ENCODE measurements at regions not wholly inside any gene's neighbourhood (a gene's known extent, or its start where the extent isn't known, plus 50 kb on each side); places are given as distances from the start of the nearest gene placed in this dataset.
"Not testable (repeated sequence)": the region's sequence is repeated elsewhere in the genome, so short reads cannot be mapped to it uniquely, and the experiment has no call there.

- H3K4me1 ChIP-seq (ENCODE audit: insufficient read depth, low read length), result no peaks in the 10 kb centered on the region
- H3K4me3 ChIP-seq (ENCODE audit: low read depth in 1 of 2, low read length in 2 of 2), result no peak overlapping the region
- no peak overlapping the region for H3K27ac ChIP-seq (ENCODE audit: low read depth, low read length)
- H3K9me3 ChIP-seq (ENCODE audit: low read length), result no peaks in the 10 kb centered on the region
- no peak overlapping the region for H3K9ac ChIP-seq (ENCODE audit: low read length)
- no peaks in the 10 kb centered on the region for H3K36me3 ChIP-seq (ENCODE audit: insufficient read depth, low read length)
- no peaks in the 10 kb centered on the region for H3K27me3 ChIP-seq (ENCODE audit: control insufficient read depth in 1 of 2, insufficient read depth in 2 of 2, low read length in 2 of 2)
These were observed 187.7 kb upstream of the HAAO start for GRCh38 chr2:42979870-42980763.

- no peak overlapping the region for H3K27ac ChIP-seq (ENCODE audit: low read depth, low read length)
- peaks cover 6% of the 10 kb centered on the region for H3K4me1 ChIP-seq (ENCODE audit: insufficient read depth, low read length)
- no peaks in the 10 kb centered on the region for H3K27me3 ChIP-seq (ENCODE audit: control insufficient read depth in 1 of 2, insufficient read depth in 2 of 2, low read length in 2 of 2)
- no peaks in the 10 kb centered on the region for H3K9me3 ChIP-seq (ENCODE audit: low read length)
- H3K9ac ChIP-seq (ENCODE audit: low read length), result no peak overlapping the region
- H3K36me3 ChIP-seq (ENCODE audit: insufficient read depth, low read length), result no peaks in the 10 kb centered on the region
- no peak overlapping the region for H3K4me3 ChIP-seq (ENCODE audit: low read depth in 1 of 2, low read length in 2 of 2)
These were observed 187.1 kb upstream of the HAAO start for GRCh38 chr2:42979416-42979869.

GRCh38 chr2:42978887-42979415, 186.6 kb upstream of the HAAO start:
- H3K9me3 ChIP-seq (ENCODE audit: low read length), result no peaks in the 10 kb centered on the region
- H3K27ac ChIP-seq (ENCODE audit: low read depth, low read length), result no peak overlapping the region
- no peak overlapping the region for H3K4me3 ChIP-seq (ENCODE audit: low read depth in 1 of 2, low read length in 2 of 2)
- H3K4me1 ChIP-seq (ENCODE audit: insufficient read depth, low read length), result peaks cover 10% of the 10 kb centered on the region
- H3K36me3 ChIP-seq (ENCODE audit: insufficient read depth, low read length), result no peaks in the 10 kb centered on the region
- H3K27me3 ChIP-seq (ENCODE audit: control insufficient read depth in 1 of 2, insufficient read depth in 2 of 2, low read length in 2 of 2), result no peaks in the 10 kb centered on the region
- no peak overlapping the region for H3K9ac ChIP-seq (ENCODE audit: low read length)

GRCh38 chr2:42978175-42978886, 185.9 kb upstream of the HAAO start:
- Histone ChIP-seq H3K4me3 (ENCODE audit: low read depth in 1 of 2, low read length in 2 of 2) (no peak overlapping the region), H3K4me1 (ENCODE audit: insufficient read depth, low read length) (peaks cover 14% of the 10 kb centered on the region), H3K9ac (ENCODE audit: low read length) (no peak overlapping the region), H3K27me3 (ENCODE audit: control insufficient read depth in 1 of 2, insufficient read depth in 2 of 2, low read length in 2 of 2) (no peaks in the 10 kb centered on the region), H3K27ac (ENCODE audit: low read depth, low read length) (no peak overlapping the region), H3K36me3 (ENCODE audit: insufficient read depth, low read length) (no peaks in the 10 kb centered on the region), H3K9me3 (ENCODE audit: low read length) (no peaks in the 10 kb centered on the region)

GRCh38 chr2:42977270-42978174, 185.1 kb upstream of the HAAO start:
- Histone ChIP-seq H3K36me3 (ENCODE audit: insufficient read depth, low read length) (no peaks in the 10 kb centered on the region), H3K4me3 (ENCODE audit: low read depth in 1 of 2, low read length in 2 of 2) (no peak overlapping the region), H3K9me3 (ENCODE audit: low read length) (no peaks in the 10 kb centered on the region), H3K4me1 (ENCODE audit: insufficient read depth, low read length) (peaks cover 14% of the 10 kb centered on the region), H3K27me3 (ENCODE audit: control insufficient read depth in 1 of 2, insufficient read depth in 2 of 2, low read length in 2 of 2) (no peaks in the 10 kb centered on the region), H3K27ac (ENCODE audit: low read depth, low read length) (no peak overlapping the region), H3K9ac (ENCODE audit: low read length) (no peak overlapping the region)

GRCh38 chr2:42976351-42976750, 184.0 kb upstream of the HAAO start:
- Histone ChIP-seq H3K27me3 (ENCODE audit: control insufficient read depth in 1 of 2, insufficient read depth in 2 of 2, low read length in 2 of 2) (no peaks in the 10 kb centered on the region), H3K4me1 (ENCODE audit: insufficient read depth, low read length) (peaks cover 14% of the 10 kb centered on the region), H3K9ac (ENCODE audit: low read length) (no peak overlapping the region), H3K36me3 (ENCODE audit: insufficient read depth, low read length) (no peaks in the 10 kb centered on the region), H3K4me3 (ENCODE audit: low read depth in 1 of 2, low read length in 2 of 2) (no peak overlapping the region), H3K27ac (ENCODE audit: low read depth, low read length) (no peak overlapping the region), H3K9me3 (ENCODE audit: low read length) (no peaks in the 10 kb centered on the region)

GRCh38 chr2:42974721-42975717, 182.6 kb upstream of the HAAO start:
- Histone ChIP-seq H3K9ac (ENCODE audit: low read length) (no peak overlapping the region), H3K4me1 (ENCODE audit: insufficient read depth, low read length) (peaks cover 16% of the 10 kb centered on the region), H3K4me3 (ENCODE audit: low read depth in 1 of 2, low read length in 2 of 2) (peak overlapping the region; percentile 38 to 52), H3K27ac (ENCODE audit: low read depth, low read length) (peak overlapping the region; percentile 44), H3K27me3 (ENCODE audit: control insufficient read depth in 1 of 2, insufficient read depth in 2 of 2, low read length in 2 of 2) (no peaks in the 10 kb centered on the region), H3K36me3 (ENCODE audit: insufficient read depth, low read length) (no peaks in the 10 kb centered on the region), H3K9me3 (ENCODE audit: low read length) (no peaks in the 10 kb centered on the region)

- Histone ChIP-seq H3K27ac (ENCODE audit: low read depth, low read length) (peak overlapping the region; percentile 39), H3K27me3 (ENCODE audit: control insufficient read depth in 1 of 2, insufficient read depth in 2 of 2, low read length in 2 of 2) (no peaks in the 10 kb centered on the region), H3K4me1 (ENCODE audit: insufficient read depth, low read length) (peaks cover 19% of the 10 kb centered on the region), H3K4me3 (ENCODE audit: low read depth in 1 of 2, low read length in 2 of 2) (no peak overlapping the region), H3K9ac (ENCODE audit: low read length) (no peak overlapping the region), H3K36me3 (ENCODE audit: insufficient read depth, low read length) (no peaks in the 10 kb centered on the region), H3K9me3 (ENCODE audit: low read length) (no peaks in the 10 kb centered on the region)
These were observed 181.9 kb upstream of the HAAO start for GRCh38 chr2:42974169-42974720.

GRCh38 chr2:42973726-42974125, 181.3 kb upstream of the HAAO start:
- H3K4me1 ChIP-seq (ENCODE audit: insufficient read depth, low read length), result peaks cover 22% of the 10 kb centered on the region
- peak overlapping the region; percentile 7 for H3K27ac ChIP-seq (ENCODE audit: low read depth, low read length)

GRCh38 chr2:42972933-42973516, 180.6 kb upstream of the HAAO start:
- not testable (repeated sequence) for H3K27me3 ChIP-seq (ENCODE audit: control insufficient read depth in 1 of 2, insufficient read depth in 2 of 2, low read length in 2 of 2); H3K27ac ChIP-seq (ENCODE audit: low read depth, low read length); H3K4me3 ChIP-seq (ENCODE audit: low read depth in 1 of 2, low read length in 2 of 2); H3K9ac ChIP-seq (ENCODE audit: low read length); H3K36me3 ChIP-seq (ENCODE audit: insufficient read depth, low read length); H3K9me3 ChIP-seq (ENCODE audit: low read length)
- H3K4me1 ChIP-seq (ENCODE audit: insufficient read depth, low read length), result peaks cover 29% of the 10 kb centered on the region

More at GRCh38 chr2:42973726-42974125, 181.3 kb upstream of the HAAO start:
- no peak overlapping the region for H3K9ac ChIP-seq (ENCODE audit: low read length)
- no peaks in the 10 kb centered on the region for H3K9me3 ChIP-seq (ENCODE audit: low read length)
- no peaks in the 10 kb centered on the region for H3K36me3 ChIP-seq (ENCODE audit: insufficient read depth, low read length)
- H3K4me3 ChIP-seq (ENCODE audit: low read depth in 1 of 2, low read length in 2 of 2), result no peak overlapping the region
- H3K27me3 ChIP-seq (ENCODE audit: control insufficient read depth in 1 of 2, insufficient read depth in 2 of 2, low read length in 2 of 2), result no peaks in the 10 kb centered on the region

All from muscle layer of colon (tissue), 2 donors.